GM18498 (cell line): ENCODE measurements at regions not wholly inside any gene's neighbourhood (a gene's known extent, or its start where the extent isn't known, plus 50 kb on each side); places are given as distances from the start of the nearest gene placed in this dataset.

ENCODE experiments used
- ATAC-seq: cut with Tn5 transposase; IDR thresholded peaks from one replicate; pipeline ENCODE4 v1.9.1; 2021; ENCODE audit warnings: mild to moderate bottlenecking, moderate library complexity; ENCODE audit not compliant: unreplicated experiment

DNA sequence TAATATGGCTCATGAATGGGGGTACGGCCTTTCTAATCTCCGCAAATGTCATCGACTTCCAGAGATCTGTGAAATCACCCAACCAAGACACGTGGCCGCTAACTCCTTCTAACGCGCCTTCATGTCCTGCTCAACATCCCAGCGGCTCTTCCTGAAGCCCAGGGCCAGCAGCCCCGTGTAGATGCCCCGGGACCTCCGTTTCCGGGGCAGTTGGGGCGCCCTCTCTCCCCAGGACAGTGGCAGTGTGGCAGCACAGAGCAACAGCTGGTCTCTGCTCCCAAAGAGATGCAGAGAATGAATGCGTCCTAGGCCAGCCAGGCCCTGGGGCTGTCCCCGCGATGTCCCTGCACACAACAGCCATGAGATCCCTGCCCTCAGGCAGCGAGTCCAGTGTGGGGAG, 153.5 kb downstream of the RBFOX3 start:
- no peak for ATAC-seq

GRCh38 chr17:79455636-79456035, 155.2 kb downstream of the RBFOX3 start:
- no peak for ATAC-seq

- no peak for ATAC-seq
Measured at GRCh38 chr17:79454826-79455225, 156.0 kb downstream of the RBFOX3 start.

DNA sequence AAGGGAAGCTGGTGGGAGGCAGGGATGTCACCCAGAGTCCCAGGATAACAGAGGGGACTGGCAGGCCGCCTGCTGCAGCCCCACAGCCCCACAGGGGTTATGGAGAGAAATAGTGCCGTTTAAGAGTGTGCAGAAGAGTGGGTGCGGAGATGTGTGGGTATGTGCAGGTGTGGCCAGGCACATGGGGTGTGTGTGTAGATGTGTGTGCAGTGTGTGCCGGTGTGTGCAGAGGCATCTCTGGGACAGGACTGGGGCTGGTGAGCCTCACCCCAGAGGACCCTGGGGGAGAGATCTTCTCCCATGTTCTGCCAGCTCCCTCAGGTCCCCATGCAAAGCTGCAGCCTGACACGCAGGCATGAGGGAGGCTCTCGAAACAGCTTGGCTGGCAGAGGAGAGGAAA, 157.4 kb downstream of the RBFOX3 start:
- ATAC-seq, result no peak

- ATAC-seq, result no peak
Measured at GRCh38 chr17:79452706-79453105, 158.1 kb downstream of the RBFOX3 start.

- ATAC-seq, result no peak
Measured at GRCh38 chr17:79451167-79451566, 159.7 kb downstream of the RBFOX3 start.

- ATAC-seq, result no peak
Measured at GRCh38 chr17:79446399-79447009, 164.3 kb downstream of the RBFOX3 start.

- ATAC-seq, result no peak
Measured at GRCh38 chr17:79444198-79444597, 166.7 kb downstream of the RBFOX3 start.

DNA sequence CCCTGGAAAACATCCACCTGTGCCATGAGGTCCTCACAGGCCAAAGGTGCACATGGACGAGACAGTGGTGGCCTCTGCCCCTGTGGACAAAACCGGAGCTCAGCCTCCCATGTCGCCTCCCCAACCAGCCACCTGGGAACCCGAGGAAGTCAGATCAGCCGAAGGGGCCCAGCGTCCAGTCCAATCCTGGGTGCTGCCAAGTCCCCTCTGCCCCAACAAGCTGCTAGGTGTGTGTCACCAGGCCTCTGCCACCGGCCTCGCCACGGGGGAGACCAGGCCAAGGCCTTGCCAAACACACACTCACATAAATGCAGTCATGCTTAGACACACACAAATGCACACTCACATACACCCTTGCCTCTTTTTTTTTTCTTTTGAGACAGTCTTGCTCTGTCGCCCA, 167.8 kb downstream of the RBFOX3 start:
- ATAC-seq, result no peak

- ATAC-seq, result no peak
Measured at GRCh38 chr17:79441356-79442160, 169.3 kb downstream of the RBFOX3 start.

DNA sequence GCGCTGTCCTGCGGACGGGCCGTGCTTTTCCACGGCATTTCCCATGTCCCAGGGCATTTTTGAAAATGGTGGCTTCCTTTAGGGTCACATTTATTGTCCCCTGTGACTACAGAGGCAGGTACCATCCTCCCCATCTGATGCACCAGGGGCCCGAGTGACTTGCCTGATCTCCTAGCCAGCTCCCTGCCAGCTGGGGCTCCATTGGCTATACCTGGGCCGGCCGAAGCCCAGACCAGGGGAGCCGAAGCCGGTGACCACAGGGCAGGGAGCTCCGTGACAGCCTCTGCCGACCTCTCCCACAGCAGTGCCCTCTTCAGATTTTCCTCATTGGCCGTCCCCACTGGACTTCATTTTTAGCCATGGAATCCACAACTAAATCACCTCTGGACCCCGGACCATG, 170.6 kb downstream of the RBFOX3 start:
- ATAC-seq, result no peak

DNA sequence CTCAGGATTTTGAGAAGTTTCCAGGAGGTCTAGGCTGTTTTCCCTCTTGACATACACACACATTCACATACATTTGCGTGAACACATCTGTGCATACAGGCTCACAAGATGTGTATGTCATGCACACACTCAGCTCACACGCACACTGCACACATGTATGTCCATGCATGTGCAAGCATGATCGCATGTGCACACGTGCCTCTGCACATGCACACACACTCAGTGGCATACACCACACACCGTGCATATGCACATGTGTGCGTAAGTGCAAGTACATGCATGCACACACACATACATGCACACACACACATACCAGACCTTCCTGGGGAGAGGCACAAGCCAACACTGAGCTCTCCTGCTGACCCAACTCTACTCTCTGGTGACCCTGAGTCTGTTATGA, 171.4 kb downstream of the RBFOX3 start:
- no peak for ATAC-seq

GRCh38 chr17:79438546-79439334, 172.1 kb downstream of the RBFOX3 start:
- no peak for ATAC-seq

- no peak for ATAC-seq
Measured at GRCh38 chr17:79438058-79438457, 172.8 kb downstream of the RBFOX3 start.

DNA sequence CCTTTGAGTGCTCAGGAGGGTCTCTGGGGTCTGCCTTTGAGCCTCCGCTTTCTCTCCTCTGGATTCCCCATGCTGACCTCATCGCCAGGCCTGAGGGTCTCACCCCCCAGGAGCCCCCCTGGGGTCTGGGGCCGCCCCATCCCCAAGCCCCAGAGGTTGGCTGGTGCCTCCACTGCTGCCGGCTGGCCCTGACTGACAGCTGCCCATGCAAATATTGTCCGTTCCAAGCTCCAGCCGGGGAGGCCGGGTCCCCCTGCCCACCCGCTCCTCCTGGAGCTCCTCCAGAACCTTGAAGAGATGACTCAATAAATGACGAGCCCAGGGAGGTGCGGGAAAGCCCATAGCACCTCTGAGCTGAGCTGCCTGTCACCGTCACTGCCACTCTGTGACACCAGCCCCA, 173.8 kb downstream of the RBFOX3 start:
- ATAC-seq, result no peak

- no peak for ATAC-seq
Measured at GRCh38 chr17:79435962-79436361, 174.9 kb downstream of the RBFOX3 start.

GRCh38 chr17:79435296-79435695, 175.6 kb downstream of the RBFOX3 start:
- ATAC-seq, result no peak

- no peak for ATAC-seq
Measured at GRCh38 chr17:79434215-79434614, 176.6 kb downstream of the RBFOX3 start.

GRCh38 chr17:79433379-79433778, 177.5 kb downstream of the RBFOX3 start:
- no peak for ATAC-seq

DNA sequence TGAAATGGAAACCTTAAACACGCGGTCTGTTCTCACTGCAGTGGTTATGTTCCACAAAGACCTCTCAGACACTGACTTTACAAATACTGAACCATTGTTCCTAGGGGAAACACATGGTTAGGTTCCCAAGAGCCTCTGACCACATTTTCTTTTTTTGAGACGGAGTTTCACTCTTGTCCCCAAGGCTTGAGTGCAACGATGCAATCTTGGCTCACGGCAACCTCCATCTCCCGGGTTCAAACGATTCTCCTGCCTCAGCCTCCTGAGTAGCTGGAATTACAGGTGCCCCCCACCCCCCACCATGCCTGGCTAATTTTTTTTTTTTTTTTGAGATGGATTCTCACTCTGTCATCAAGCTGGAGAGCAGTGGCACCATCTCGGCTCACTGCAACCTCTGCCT, 179.7 kb downstream of the RBFOX3 start:
- ATAC-seq, result no peak

GRCh38 chr17:79429864-79430494, 180.9 kb downstream of the RBFOX3 start:
- no peak for ATAC-seq
